ENCODE measurements at regions not wholly inside any gene's neighbourhood (a gene's known extent, or its start where the extent isn't known, plus 50 kb on each side); places are given as distances from the start of the nearest gene placed in this dataset.

DNA sequence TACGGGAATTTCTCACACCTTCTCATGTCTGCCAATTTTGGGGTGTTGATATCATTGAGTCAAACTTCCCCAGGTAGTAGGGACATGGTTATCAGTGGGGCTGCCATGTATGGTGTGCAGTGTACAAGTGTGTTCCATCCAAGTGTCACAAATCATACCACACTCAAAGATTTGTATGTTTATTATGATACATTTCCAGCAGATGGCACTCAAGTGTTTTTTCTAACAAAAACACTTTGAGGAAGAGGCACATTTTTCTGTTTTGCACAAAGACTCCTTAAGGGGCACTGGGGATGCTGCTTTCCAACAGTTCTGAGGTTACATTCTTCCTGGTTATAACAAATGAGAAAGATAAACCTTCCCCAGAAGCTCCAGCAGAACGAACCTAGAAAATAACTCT is 414.5 kb downstream of the REEP3 start (continued):
- TF ChIP-seq, protein P1, sequence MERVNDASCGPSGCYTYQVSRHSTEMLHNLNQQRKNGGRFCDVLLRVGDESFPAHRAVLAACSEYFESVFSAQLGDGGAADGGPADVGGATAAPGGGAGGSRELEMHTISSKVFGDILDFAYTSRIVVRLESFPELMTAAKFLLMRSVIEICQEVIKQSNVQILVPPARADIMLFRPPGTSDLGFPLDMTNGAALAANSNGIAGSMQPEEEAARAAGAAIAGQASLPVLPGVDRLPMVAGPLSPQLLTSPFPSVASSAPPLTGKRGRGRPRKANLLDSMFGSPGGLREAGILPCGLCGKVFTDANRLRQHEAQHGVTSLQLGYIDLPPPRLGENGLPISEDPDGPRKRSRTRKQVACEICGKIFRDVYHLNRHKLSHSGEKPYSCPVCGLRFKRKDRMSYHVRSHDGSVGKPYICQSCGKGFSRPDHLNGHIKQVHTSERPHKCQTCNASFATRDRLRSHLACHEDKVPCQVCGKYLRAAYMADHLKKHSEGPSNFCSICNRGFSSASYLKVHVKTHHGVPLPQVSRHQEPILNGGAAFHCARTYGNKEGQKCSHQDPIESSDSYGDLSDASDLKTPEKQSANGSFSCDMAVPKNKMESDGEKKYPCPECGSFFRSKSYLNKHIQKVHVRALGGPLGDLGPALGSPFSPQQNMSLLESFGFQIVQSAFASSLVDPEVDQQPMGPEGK (CRISPR knock-in tag; IDR thresholded peaks at IDR 0.05; ENCODE audit: borderline replicate concordance): no peak
- TF ChIP-seq OSR1 (CRISPR knock-in tag; IDR thresholded peaks at IDR 0.05): no peak
- TF ChIP-seq ZFP30 (CRISPR knock-in tag; IDR thresholded peaks at IDR 0.05): no peak

DNA sequence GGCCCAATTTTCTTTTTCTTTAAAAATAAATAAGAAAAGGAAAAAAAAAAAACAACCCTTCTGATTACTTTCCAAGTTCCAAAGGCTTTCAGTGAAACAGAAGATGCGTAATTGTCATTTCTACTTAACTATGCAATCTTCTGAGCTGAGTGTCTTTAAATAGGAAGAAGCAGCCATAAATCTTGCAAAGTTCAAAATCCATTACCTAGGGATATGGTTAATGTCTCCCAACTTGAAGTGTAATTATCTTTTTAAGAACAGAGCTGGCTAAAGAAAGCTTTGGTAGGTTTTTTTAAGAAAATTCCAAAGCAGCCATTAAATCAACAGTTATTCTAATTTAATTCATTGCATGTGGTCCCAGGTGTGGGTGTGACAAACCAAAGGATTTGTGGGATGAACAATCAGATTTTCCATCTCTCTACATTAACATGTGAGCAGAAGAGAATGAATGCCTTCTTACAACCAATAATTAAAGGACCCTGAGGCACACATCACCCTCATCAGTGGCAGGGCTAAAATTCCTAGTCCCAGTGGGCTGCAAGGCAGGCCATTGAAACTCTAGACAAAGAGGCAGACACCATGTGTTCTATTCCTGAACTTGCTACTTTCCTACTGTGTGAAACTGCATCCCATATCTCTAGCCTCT is 419.2 kb downstream of the REEP3 start:
- TF ChIP-seq ZC3H10 (CRISPR knock-in tag; IDR thresholded peaks at IDR 0.05): no peak
- TF ChIP-seq RARB (CRISPR knock-in tag; IDR thresholded peaks at IDR 0.05): no peak
- TF ChIP-seq TOX (CRISPR knock-in tag; IDR thresholded peaks at IDR 0.05; ENCODE audit: borderline replicate concordance): no peak
- TF ChIP-seq, protein P1 (CRISPR knock-in tag; IDR thresholded peaks at IDR 0.05; ENCODE audit: borderline replicate concordance): no peak
- TF ChIP-seq ISL1 (CRISPR knock-in tag; IDR thresholded peaks at IDR 0.05): peak; percentile 89
- TF ChIP-seq, protein P2, sequence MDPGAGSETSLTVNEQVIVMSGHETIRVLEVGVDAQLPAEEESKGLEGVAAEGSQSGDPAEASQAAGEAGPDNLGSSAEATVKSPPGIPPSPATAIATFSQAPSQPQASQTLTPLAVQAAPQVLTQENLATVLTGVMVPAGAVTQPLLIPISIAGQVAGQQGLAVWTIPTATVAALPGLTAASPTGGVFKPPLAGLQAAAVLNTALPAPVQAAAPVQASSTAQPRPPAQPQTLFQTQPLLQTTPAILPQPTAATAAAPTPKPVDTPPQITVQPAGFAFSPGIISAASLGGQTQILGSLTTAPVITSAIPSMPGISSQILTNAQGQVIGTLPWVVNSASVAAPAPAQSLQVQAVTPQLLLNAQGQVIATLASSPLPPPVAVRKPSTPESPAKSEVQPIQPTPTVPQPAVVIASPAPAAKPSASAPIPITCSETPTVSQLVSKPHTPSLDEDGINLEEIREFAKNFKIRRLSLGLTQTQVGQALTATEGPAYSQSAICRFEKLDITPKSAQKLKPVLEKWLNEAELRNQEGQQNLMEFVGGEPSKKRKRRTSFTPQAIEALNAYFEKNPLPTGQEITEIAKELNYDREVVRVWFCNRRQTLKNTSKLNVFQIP (CRISPR knock-in tag; IDR thresholded peaks at IDR 0.05; ENCODE audit: borderline replicate concordance, low read depth): no peak
- TF ChIP-seq TCF4 (CRISPR knock-in tag; IDR thresholded peaks at IDR 0.05; ENCODE audit: borderline replicate concordance): no peak
- ATAC-seq: no peak

DNA sequence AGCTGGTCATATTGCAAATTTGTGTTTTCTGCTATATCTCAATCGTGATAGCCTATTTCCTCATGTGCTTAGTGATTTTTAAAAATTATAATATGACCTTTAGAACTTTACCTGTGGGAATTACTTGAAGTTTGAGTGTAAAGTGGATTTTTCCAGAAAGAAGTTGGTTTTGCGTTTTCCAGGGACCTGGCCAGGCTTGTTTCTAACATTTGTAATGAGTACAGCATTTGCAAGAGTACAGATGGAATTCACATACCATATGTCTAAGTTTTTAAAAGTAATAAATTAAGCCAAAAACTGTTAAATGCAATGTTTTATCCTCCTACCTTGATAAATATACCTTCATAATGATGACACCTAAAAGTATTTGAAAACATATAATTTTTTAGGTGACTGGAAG is 443.2 kb downstream of the REEP3 start:
- no peak for ATAC-seq
- TF ChIP-seq ISL1 (CRISPR knock-in tag; IDR thresholded peaks at IDR 0.05) (no peak), CSDC2 (CRISPR knock-in tag; IDR thresholded peaks at IDR 0.05) (no peak), TCF4 (CRISPR knock-in tag; IDR thresholded peaks at IDR 0.05; ENCODE audit: borderline replicate concordance) (no peak), SNAI2 (CRISPR knock-in tag; IDR thresholded peaks at IDR 0.05) (no peak), PPARA (CRISPR knock-in tag; IDR thresholded peaks at IDR 0.05; ENCODE audit: borderline replicate concordance) (no peak), BACH2 (CRISPR knock-in tag; IDR thresholded peaks at IDR 0.05; ENCODE audit: borderline replicate concordance) (no peak), ZNF8 (CRISPR knock-in tag; IDR thresholded peaks at IDR 0.05) (no peak), ZNF565 (CRISPR knock-in tag; conservative IDR thresholded peaks at IDR 0.05; ENCODE audit: low read depth) (no peak), ARNTL (CRISPR knock-in tag; IDR thresholded peaks at IDR 0.05; ENCODE audit: borderline replicate concordance, low read depth) (no peak), ZFP3 (CRISPR knock-in tag; IDR thresholded peaks at IDR 0.05) (no peak), OSR1 (CRISPR knock-in tag; IDR thresholded peaks at IDR 0.05) (no peak)
- TF ChIP-seq, protein P1 (CRISPR knock-in tag; IDR thresholded peaks at IDR 0.05; ENCODE audit: borderline replicate concordance): no peak

DNA sequence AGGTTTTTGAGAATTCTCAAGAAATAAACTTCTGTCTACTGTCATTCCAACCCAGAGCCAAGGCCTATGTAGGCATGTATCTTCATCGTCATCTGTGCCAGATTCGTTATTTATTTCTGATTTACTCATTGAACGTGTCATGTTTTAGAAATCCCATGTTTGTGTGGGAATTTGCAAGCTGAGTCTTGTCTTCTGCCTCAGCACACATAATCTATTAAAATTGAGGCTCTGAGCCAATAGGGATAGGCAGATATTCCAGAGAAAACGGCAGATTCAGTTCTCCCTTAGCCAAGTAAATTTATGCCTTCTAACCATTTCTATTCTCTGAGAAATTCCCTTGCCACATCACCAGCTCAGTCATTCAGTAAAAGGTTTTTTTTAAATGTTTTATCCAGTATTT is 444.6 kb downstream of the REEP3 start:
- TF ChIP-seq, protein P2 (CRISPR knock-in tag; IDR thresholded peaks at IDR 0.05; ENCODE audit: borderline replicate concordance, low read depth): no peak
- TF ChIP-seq RARB (CRISPR knock-in tag; IDR thresholded peaks at IDR 0.05) (no peak), CSDC2 (CRISPR knock-in tag; IDR thresholded peaks at IDR 0.05) (no peak), ARNTL (CRISPR knock-in tag; IDR thresholded peaks at IDR 0.05; ENCODE audit: borderline replicate concordance, low read depth) (no peak), TOX (CRISPR knock-in tag; IDR thresholded peaks at IDR 0.05; ENCODE audit: borderline replicate concordance) (no peak), TCF4 (CRISPR knock-in tag; IDR thresholded peaks at IDR 0.05; ENCODE audit: borderline replicate concordance) (no peak), ZNF70 (CRISPR knock-in tag; IDR thresholded peaks at IDR 0.05) (no peak)
- TF ChIP-seq, protein P3, sequence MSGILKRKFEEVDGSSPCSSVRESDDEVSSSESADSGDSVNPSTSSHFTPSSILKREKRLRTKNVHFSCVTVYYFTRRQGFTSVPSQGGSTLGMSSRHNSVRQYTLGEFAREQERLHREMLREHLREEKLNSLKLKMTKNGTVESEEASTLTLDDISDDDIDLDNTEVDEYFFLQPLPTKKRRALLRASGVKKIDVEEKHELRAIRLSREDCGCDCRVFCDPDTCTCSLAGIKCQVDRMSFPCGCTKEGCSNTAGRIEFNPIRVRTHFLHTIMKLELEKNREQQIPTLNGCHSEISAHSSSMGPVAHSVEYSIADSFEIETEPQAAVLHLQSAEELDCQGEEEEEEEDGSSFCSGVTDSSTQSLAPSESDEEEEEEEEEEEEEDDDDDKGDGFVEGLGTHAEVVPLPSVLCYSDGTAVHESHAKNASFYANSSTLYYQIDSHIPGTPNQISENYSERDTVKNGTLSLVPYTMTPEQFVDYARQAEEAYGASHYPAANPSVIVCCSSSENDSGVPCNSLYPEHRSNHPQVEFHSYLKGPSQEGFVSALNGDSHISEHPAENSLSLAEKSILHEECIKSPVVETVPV (CRISPR knock-in tag; IDR thresholded peaks at IDR 0.05): no peak
- TF ChIP-seq, protein P4, sequence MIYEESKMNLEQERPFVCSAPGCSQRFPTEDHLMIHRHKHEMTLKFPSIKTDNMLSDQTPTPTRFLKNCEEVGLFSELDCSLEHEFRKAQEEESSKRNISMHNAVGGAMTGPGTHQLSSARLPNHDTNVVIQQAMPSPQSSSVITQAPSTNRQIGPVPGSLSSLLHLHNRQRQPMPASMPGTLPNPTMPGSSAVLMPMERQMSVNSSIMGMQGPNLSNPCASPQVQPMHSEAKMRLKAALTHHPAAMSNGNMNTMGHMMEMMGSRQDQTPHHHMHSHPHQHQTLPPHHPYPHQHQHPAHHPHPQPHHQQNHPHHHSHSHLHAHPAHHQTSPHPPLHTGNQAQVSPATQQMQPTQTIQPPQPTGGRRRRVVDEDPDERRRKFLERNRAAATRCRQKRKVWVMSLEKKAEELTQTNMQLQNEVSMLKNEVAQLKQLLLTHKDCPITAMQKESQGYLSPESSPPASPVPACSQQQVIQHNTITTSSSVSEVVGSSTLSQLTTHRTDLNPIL (CRISPR knock-in tag; IDR thresholded peaks at IDR 0.05; ENCODE audit: low read depth): no peak
- ATAC-seq: no peak
